GM18508 (cell line): ENCODE measurements at regions not wholly inside any gene's neighbourhood (a gene's known extent, or its start where the extent isn't known, plus 50 kb on each side); places are given as distances from the start of the nearest gene placed in this dataset.

Experiments
- ATAC-seq: cut with Tn5 transposase; IDR thresholded peaks from one replicate; pipeline ENCODE4 v1.9.1; 2021; ENCODE audit warnings: moderate number of reproducible peaks; ENCODE audit not compliant: insufficient read depth, unreplicated experiment

DNA sequence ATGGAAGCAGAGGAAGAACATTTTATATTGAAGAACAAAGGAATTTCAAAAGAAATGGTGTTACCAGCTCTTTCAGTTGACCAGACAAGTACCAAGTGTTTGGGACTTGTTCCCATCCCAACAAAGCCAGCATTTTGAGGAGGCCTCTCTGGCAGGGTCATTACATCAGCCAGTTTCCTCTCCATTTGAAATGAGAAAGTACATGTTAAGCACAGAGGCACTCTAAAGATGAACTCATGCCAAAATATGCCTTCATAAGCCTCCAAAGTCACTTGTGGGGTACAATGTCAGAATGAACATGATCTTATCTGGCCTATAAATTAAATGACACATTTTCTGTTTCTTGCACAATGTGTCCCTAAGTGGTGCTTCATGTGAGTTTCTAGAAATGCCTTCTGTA, 223.9 kb downstream of the PRL start:
- no peak for ATAC-seq

DNA sequence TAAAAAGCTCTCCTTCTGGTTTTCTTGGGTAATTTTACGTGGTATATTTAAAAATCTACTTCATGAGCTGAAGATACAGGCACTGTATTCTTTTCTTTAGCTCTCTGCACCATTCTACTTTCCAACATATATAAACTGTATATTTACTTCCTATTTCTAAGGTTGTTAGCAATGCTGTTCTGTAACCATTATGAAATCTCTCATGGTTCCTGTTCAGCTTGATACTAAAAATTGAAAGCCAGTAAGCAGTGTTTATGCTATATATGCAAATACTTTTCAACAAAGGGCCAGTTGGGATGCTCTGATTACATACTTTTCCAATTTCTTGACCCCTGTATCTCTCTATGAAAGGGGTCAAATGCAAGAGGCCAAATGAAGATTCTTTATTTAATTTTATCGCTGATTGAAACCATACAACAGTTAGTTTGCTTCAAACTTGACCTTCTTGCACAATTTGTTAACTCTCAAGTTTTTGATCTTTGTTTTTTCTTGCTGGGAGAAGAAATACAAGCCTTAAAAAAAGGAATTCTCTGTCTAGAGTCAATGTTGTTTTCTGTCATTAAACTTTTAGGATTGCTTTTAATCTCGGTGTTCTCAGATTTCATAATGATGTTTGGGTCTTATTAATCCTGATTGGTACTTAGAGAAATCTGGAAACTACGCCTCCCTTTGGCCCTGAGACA, 223.2 kb downstream of the PRL start:
- no peak for ATAC-seq

DNA sequence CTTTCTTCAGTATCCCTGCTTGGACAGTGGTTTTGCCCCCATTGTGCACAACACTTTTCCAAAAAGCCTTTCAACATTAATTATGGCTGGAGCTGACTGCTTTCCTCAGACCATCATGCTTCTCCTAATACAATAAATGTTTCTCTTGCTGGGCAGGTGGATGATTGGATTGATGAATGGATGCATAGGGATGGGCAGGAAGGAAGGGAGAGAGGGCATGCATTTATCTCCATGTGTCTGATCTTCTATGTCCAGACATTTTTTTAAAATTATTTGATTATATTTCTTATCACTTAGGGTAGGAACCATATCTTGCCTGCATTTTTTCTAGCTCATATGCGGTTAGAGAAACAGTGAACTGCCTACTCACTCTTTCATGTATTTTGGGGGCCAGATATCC, 218.5 kb downstream of the PRL start:
- ATAC-seq, result no peak

DNA sequence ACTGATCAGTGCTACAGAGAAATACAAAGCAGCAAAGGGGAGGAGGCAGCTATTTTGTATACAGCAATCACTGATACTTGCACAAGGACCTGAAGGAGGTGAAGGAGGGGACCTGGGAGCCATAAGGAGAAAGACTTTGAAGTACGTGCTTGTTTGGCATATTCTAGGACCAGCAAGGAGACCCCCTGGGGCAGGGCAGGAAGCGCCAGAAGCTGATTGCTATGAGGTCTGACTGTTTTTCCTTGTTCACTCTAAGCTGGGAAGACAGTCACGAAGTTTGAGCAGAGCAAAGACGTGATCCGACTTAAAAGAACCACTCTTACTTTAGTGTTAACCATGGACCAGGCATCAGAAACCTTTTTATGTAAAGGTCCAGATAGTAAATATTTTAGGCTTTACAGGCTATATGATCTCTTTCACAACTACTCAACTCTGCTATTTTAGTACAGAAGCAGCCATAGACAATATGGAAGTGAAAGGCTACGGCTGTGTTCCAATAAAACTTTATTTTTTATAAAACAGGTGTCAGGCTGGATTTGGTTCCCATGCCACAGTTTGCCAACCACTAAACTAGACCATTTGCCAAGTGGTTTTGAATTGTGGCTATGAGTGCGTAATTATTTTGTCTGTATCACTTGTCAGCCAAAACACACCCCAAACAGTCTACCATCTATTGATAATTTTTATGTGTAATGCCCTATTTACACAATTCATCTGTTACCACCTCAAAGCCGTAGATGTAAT, 217.9 kb downstream of the PRL start:
- no peak for ATAC-seq

DNA sequence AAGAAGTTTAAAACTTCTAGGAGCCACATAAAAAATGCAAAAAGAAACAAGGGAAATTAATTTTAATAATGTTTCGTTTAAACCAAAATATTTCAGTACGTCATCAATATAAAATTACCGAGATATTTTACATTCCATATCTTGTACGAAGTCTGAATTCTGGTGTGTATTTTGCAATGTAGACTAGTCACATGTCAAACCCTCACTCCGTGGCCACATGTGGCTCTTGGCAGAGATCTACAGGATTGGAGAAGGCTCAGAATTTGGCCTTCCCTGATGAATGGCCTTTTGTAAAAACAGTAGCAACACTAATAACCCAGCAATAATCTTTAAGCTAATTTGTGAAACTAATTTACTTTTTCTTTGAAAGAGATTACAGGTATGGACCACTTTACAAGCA, 217.1 kb downstream of the PRL start:
- ATAC-seq, result no peak

DNA sequence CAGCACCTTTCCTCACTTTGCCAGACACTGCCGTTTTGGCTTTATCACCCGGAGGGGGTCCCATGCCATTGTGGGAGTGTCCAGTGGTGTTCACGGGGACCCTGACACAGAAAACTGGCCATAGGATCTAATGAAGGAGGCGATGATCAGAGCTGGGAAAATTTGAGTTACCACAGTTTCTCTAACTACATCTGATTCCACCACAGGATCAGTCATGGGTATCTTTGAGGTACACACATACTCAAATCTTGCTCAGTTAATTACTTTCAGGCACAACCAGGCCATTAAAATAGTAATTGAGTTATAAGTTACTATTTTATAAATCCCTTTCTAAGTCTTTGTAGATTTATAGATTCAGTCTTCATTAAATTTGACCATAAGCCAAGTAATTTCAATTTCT, 215.1 kb downstream of the PRL start:
- ATAC-seq, result no peak

DNA sequence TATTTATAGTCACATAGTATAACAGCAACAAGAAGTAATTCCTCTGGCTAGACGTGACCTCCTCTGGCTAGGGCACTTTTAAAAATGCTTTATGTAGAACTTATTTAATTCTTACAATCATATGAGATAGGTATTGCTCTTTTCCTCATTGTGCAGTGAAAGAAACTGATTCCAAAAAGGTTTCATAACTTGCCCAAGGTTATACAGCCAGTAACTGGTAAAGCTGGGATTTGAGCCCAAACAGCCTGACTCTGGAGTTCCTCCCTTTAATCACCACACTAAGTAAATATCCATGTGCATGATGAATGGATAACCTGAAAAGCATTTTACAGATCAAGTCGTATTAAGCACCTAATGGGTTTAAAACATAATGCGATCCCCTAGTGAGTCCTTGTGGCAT, 214.6 kb downstream of the PRL start:
- no peak for ATAC-seq

DNA sequence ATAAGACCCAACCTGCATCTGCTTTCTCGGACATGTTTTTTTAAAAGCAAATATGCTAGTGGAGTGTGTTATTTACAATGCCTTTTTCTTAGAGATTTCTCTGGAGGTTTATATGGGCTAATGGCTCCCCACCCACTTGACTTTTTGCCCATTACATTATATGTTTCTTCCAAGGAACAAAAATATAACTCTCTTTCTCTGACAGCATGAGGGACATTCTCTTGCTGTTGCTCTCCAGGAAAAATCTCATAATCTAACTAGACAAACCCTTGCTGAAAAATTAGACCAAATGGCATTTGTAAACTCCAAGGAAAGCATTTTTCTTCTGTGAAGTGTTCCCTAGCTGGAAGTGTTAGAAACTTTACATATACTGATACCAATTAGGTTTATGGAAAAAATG, 213.7 kb downstream of the PRL start:
- ATAC-seq, result no peak

DNA sequence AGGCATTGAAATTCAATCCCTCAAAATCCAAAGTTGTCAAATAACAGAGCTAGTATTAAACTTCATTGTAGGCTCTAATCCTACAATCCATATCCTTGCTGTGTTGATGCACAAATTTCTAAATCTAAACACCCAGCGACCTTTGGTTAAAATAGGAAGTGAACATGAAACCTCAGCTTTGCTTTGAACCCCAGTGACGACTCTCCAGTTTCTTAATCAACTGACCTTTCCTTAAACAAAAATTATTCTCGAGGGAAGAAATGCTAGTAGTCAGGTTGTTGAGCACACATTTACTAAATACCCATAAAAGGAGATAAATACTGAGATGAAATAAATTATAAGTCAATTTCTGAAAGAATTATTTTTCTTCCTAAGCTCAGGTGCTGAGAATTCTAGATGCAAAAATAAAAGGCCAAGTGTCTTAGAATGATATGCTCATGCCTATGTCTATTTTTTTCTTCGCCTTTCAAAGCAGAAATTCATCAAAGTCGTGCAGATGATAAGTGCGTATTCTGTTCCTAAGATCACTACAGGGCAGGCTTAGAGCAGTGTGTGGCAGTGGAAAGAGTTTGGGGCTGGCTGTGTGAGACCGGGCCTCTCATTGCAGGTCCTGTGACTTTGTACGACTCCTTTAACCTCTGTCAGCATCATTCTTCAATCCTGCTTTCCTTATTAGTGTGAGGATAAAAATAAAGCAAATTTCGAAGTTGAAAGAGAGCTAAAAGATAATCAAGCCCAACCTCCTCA, 208.7 kb downstream of the PRL start:
- no peak for ATAC-seq

DNA sequence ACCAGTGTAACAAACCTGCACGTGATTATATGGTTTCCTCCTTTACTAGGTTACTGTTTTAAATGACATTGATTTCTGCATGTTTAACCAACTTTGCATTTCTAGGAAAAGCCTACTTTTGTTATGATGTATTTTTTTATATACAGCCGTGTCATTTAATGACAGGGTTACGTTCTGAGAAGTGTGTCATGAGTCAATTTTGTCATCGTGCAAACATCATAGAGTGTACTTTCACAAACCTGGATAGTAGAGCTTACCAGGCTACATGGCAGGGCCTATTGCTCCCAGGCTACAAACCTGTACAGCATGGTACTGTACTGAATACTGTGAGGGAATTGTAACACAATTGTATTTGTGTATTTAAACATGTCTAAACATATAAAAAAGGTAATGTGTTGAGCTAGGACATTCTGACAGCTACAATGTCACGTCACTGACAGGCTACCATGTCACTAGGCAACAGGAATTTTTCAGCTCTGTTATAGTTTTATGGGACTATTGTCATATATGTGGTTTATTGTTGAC, 205.3 kb downstream of the PRL start:
- ATAC-seq, result no peak

DNA sequence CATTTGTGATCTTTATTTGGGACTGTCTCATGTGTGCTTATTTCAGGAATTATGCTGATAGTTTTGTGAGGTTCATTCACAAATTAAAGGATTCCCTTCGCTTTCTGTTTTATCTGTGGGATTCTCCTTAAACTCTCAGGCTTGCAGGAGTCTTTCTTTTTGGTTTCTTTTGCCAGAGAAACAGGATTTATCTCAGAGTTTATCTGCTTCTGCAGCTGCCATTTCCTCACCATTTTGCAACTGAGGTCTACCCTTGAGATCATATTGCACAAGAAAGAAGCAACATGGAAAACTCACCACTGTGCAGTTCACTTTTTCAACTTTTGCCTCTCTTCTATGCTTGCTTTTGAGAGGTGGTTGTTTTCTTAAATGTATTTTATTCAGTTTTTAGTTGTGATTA, 201.0 kb downstream of the PRL start:
- ATAC-seq, result no peak

DNA sequence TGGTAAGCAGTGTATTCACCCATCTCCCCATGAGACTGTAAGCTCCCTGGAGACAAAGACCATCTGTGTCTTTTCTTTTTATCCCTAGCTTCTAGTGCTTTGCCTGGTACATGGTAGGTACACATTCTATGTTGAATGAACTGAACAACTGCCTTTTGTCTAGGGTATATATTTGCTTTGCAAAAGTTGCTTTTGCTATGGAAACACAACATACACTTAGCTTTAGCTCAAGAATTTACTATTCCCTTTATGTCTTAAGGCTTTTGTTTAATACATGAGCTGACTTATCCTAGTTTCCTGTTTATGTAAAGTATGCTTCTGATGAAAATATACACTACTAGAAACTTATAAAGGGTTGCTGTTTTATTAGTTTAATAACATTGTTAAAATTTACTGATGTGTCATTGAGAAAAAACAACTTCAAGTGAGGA, 198.2 kb downstream of the PRL start:
- ATAC-seq, result no peak

DNA sequence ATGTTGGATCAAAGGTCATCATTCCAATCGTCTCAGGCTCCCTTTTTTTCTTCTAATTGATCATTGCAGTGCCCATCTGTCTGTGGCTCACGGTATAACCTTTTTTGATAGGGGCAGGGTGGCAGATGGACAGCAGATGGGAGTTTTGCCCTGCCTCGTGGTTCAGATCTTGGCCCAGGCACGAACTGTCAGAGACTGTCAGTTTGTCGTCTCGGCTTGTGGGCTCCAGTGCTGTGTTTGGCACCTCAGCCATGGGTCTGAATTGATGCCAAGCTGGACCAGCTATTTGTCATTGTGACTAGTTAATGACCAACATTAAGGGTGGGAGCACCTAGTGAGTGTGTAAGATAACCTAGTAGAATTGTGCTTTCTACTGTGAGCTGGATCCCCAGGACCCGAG, 197.6 kb downstream of the PRL start:
- ATAC-seq, result no peak

DNA sequence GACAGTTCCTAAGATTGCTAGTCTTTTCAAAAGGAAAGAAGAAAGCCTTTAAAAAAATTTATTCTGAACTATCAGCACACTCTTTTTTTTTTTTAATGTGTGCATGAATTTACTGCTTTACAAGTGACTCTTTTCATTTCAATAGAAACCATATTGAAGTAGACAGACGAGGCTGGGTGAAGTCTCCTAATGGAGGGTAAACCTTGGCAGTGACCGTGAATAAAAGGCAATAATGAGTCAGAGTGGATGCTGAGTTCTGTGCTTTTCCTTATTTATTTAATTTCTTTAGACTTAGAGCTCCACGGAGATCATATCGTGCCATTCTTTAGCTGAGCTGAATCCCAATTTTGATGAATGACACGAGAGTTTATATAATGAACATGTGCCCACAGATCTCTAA, 196.9 kb downstream of the PRL start:
- ATAC-seq, result no peak

DNA sequence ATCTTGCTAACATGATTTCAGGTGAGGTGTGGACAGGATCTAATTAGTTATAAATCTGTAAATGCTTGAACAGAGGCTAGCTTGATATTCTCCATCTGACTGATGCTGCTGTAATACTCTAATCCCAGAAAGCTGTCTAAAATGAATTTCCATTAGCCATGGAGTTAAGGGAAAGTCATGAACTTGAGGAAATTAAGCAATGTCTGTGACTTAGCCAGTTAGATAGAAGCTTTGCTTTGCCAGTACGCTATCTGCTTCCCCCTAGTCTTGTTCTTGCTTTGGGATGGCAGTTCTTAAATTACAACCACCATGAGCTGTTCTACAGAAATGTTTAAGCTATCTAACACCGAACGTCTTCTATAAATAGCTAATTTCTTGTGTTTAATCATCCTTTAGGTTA, 195.7 kb downstream of the PRL start:
- no peak for ATAC-seq

DNA sequence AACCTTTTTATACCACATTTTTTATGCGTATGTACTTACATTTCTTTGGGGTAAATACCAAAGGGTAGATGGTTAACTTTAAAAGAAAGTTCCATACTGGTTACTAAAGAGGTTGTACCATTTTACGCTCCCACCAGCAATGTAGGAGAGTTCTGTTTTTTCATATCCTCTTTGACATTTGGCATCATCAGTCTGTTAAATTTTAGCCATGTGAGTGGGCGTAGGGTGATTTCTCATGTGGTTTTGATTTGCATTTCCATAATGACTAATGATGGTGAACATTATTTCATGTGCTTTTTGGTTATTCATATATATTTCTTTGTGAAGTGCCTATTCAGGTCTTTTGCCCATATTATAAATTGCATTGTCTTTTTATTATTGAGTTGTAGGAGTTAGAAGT, 194.2 kb downstream of the PRL start:
- peak; percentile 93 for ATAC-seq

DNA sequence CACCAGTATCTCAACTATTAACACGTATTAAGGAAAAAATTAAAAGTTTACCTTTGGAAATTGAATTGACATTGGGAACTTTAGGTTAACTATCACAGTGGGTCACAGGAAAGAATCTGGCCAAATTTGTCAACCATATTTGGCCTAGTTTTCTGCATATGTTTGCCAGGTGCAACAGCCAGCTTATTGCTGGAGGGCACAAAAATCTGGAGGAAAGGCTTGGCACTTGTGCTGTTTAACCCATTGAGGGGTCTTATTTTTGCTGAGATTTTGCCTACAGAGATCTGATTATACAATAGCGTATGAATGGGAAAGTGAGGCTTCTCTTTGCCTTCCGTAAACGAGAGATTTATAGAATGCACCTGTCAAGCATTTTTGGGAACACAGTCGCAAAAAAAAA, 190.4 kb downstream of the PRL start:
- ATAC-seq, result no peak

DNA sequence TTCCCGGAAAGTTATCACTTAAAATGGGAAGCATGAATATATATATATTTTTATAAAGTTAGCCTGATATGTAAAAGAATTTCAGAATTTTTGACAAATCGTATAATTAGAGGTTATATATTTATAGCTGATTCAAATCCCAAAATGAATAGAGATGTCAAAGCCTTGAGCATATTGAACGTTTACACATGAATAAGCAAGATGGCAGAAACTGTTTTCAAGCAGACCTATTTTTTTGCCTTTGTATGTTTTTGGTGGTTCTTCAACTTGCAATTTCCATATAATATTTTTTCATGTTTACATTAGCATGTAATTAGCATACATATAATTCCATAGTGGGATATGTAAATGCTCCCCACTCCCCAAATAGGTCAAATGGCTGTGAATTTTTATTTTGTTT, 189.9 kb downstream of the PRL start:
- ATAC-seq, result no peak

DNA sequence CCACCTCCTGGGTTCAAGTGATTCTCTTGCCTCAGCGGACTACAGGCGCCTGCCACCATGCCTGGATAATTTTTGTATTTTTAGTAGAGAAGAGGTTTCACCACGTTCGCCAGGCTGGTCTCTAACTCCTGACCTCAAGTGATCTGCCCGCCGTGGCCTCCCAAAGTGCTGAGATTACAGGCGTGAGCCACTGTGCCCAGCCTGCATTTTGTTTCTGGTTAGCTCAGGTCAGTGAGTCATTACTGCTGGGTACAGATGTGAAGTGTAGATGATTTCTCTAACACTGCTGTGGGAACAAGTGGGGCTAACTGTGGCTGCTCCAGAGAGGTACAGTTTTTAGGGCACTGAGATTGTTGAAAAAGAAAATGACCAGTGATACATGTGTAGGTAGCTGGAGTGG, 188.6 kb downstream of the PRL start:
- no peak for ATAC-seq

DNA sequence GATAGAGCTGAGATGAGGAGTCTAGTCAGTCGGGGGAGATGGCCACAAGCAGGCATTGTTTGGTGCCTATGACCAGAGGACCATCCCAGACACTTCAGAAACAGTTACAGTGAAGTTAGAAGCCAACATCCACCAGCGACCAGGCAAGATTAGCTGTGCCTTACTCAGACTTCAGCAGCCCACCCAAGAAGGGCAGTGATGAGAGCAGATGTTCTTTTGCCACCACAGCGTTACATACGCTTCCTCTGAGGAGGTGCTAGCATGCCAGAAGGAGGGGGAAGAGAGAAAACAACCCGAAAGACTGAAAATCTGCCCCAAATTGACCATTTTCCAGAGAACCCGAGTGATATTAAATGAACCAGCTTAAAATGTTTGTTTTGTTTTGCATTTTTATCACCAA, 186.8 kb downstream of the PRL start:
- no peak for ATAC-seq

DNA sequence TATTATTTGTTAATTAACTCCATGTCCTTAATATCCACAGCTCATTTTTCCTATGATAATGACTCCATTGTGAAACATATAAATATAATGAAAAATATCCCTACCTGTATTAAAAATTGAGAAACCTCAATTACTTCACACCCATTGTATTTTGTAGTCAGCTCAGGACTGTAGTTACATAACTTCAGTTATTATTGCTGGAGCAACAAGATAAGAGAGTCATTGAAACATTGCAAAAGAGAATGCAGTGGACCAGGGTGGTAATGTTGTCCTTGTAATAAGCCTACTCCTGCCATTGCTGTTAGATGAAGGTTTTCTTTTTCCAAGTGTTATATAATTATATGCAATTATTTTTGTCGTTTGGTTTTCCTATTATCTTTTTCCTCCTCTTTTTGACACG, 184.4 kb downstream of the PRL start:
- no peak for ATAC-seq
